ENCODE measurements at regions not wholly inside any gene's neighbourhood (a gene's known extent, or its start where the extent isn't known, plus 50 kb on each side); places are given as distances from the start of the nearest gene placed in this dataset.

DNA sequence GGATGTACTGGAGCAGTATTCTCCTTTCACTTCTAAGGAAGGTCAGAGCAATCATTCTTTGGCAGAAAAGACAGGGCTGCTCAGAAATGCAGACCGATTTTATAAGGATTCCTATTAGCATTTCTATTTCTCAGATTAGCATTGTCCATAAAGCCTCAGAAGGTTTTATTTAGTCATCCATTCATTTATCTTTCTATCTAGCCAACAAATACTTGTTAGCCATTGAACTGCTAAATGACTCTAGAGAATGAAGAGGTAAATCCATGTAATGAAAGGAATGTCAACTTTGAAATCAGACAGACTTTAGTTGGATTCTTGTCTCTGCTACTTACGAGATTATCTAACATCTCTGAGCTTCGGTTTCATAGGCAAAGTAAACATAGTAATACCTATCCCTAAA is 165.2 kb downstream of the SLC25A46 start:
- Histone ChIP-seq H3K4me1 (replicated peaks; ENCODE audit: insufficient read depth) (peaks cover 33% of the 10 kb centered on the region), H3F3A (ENCODE audit: insufficient read depth, low read depth) (peaks cover 25% of the 10 kb centered on the region), H3K79me2 (ENCODE audit: low read depth) (no peaks in the 10 kb centered on the region), H4K20me1 (ENCODE audit: insufficient read depth) (no peaks in the 10 kb centered on the region), H3K27me3 (ENCODE audit: insufficient read depth, low read depth) (no peaks in the 10 kb centered on the region), H3K36me3 (ENCODE audit: low read depth) (no peaks in the 10 kb centered on the region), H2AFZ (no peak overlapping the region; the same call in 1 of the 2 replicates), H3K9me3 (ENCODE audit: insufficient read depth, low read depth) (no peaks in the 10 kb centered on the region; the same call in 1 of the 2 replicates), H3K27ac (no peak overlapping the region), H3K4me3 (no peak overlapping the region), H3K4me2 (no peak overlapping the region), H3K9me2 (ENCODE audit: insufficient read depth) (no peaks in the 10 kb centered on the region)
- ChIA-PET CTCF (no interaction called here), POLR2A (ENCODE audit: unreplicated experiment) (no interaction called here)
- intact Hi-C loops (cut with micrococcal nuclease; ENCODE audit: unreplicated experiment) = no loop called here
- DNase-seq = peak in 1 of 2 experiments; percentile 43
- TF ChIP-seq EZH2 (IDR thresholded peaks at IDR 0.05; ENCODE audit: low read depth) = no peak
- TF ChIP-seq, protein P1, sequence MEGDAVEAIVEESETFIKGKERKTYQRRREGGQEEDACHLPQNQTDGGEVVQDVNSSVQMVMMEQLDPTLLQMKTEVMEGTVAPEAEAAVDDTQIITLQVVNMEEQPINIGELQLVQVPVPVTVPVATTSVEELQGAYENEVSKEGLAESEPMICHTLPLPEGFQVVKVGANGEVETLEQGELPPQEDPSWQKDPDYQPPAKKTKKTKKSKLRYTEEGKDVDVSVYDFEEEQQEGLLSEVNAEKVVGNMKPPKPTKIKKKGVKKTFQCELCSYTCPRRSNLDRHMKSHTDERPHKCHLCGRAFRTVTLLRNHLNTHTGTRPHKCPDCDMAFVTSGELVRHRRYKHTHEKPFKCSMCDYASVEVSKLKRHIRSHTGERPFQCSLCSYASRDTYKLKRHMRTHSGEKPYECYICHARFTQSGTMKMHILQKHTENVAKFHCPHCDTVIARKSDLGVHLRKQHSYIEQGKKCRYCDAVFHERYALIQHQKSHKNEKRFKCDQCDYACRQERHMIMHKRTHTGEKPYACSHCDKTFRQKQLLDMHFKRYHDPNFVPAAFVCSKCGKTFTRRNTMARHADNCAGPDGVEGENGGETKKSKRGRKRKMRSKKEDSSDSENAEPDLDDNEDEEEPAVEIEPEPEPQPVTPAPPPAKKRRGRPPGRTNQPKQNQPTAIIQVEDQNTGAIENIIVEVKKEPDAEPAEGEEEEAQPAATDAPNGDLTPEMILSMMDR (conservative IDR thresholded peaks at IDR 0.05) = no peak
- no TSS peak for BruUV-seq (replicated peaks)

DNA sequence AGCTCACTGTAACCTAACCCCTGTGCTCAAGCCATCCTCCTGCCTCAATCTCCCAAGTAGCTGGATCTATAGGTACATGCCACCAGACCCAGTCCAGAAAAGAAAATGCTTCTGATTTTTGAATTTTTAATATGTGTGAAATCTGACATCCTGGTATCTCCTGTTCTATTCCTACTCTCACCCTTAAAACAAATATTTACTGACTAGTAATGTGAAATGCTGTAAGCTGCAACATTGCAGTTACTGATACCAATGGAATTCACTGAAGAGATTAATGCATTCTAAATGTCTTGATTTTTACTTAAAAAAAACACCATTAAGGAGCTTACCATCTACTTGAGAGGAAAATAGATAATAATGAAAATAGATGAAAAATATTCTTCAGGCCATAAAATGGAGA is 162.7 kb upstream of the TSLP start:
- DNase-seq = no peak

DNA sequence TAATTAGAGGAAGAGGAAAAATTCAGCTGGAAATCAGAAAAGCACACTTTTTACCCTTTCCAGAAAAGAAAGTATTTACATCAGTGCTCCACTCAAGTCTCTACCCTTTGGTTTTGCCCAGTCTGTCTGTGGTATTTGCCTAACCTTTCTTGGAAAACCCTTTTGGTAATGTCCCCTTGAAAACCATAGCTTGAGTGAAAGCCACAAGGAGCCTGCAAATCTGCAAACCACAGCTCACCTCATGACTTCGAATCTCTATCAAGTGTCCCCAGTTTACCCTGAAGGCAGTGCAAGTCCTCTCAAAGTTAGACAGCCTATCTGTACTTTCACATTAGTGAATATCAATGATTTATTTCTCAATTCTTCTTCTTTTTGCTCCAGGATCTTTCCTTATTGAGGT is 162.1 kb upstream of the TSLP start:
- no peaks in the 10 kb centered on the region for H3K27me3 ChIP-seq (ENCODE audit: insufficient read depth, low read depth)
- no peaks in the 10 kb centered on the region for H3F3A ChIP-seq (ENCODE audit: insufficient read depth, low read depth)
- no peaks in the 10 kb centered on the region for H3K36me3 ChIP-seq (ENCODE audit: low read depth)
- H3K4me3 ChIP-seq = no peak overlapping the region
- H3K9me3 ChIP-seq (ENCODE audit: insufficient read depth, low read depth) = no peaks in the 10 kb centered on the region; the same call in 1 of the 2 replicates
- no peaks in the 10 kb centered on the region for H4K20me1 ChIP-seq (ENCODE audit: insufficient read depth)
- CTCF ChIA-PET = no interaction called here
- H2AFZ ChIP-seq = no peak overlapping the region
- no peaks in the 10 kb centered on the region for H3K9me2 ChIP-seq (ENCODE audit: insufficient read depth)
- peaks cover 20% of the 10 kb centered on the region for H3K4me1 ChIP-seq (replicated peaks; ENCODE audit: insufficient read depth)
- no peak for DNase-seq
- H3K27ac ChIP-seq = no peak overlapping the region
- H3K4me2 ChIP-seq = no peak overlapping the region
- TF ChIP-seq, protein P1 (conservative IDR thresholded peaks at IDR 0.05) = no peak
- no peak for TF ChIP-seq EZH2 (IDR thresholded peaks at IDR 0.05; ENCODE audit: low read depth)
- intact Hi-C loops (cut with micrococcal nuclease; ENCODE audit: unreplicated experiment) = no loop called here
- no TSS peak for BruUV-seq (replicated peaks)
- POLR2A ChIA-PET (ENCODE audit: unreplicated experiment) = no interaction called here
- H3K79me2 ChIP-seq (ENCODE audit: low read depth) = no peaks in the 10 kb centered on the region

More for the DNA sequence above, 162.7 kb upstream of the TSLP start:
- Histone ChIP-seq H3K4me3 (no peak overlapping the region), H4K20me1 (ENCODE audit: insufficient read depth) (no peaks in the 10 kb centered on the region), H3K4me1 (replicated peaks; ENCODE audit: insufficient read depth) (peaks cover 20% of the 10 kb centered on the region), H3K36me3 (ENCODE audit: low read depth) (no peaks in the 10 kb centered on the region), H3K27ac (no peak overlapping the region), H3K9me2 (ENCODE audit: insufficient read depth) (no peaks in the 10 kb centered on the region), H3K27me3 (ENCODE audit: insufficient read depth, low read depth) (no peaks in the 10 kb centered on the region), H3K4me2 (no peak overlapping the region), H3F3A (ENCODE audit: insufficient read depth, low read depth) (no peaks in the 10 kb centered on the region), H3K9me3 (ENCODE audit: insufficient read depth, low read depth) (no peaks in the 10 kb centered on the region; the same call in 1 of the 2 replicates), H2AFZ (no peak overlapping the region), H3K79me2 (ENCODE audit: low read depth) (no peaks in the 10 kb centered on the region)
- ChIA-PET CTCF (no interaction called here), POLR2A (ENCODE audit: unreplicated experiment) (no interaction called here)
- intact Hi-C loops (cut with micrococcal nuclease; ENCODE audit: unreplicated experiment) = no loop called here
- TF ChIP-seq, protein P1 (conservative IDR thresholded peaks at IDR 0.05) = no peak
- TF ChIP-seq EZH2 (IDR thresholded peaks at IDR 0.05; ENCODE audit: low read depth) = no peak
- no TSS peak for BruUV-seq (replicated peaks)
